Stimulated activated CD4-positive, alpha-beta T cell treated with anti-CD3 and anti-CD28 coated beads, TNF-alpha, amount 100 ng/mL, for 1 hour (primary cell): ENCODE measurements at regions not wholly inside any gene's neighbourhood (a gene's known extent, or its start where the extent isn't known, plus 50 kb on each side); places are given as distances from the start of the nearest gene placed in this dataset.
"Not testable (repeated sequence)": the region's sequence is repeated elsewhere in the genome, so short reads cannot be mapped to it uniquely, and the experiment has no call there.

ENCODE experiments used
- DNase-seq, 3 donors: peaks; one replicate each; pipeline ENCODE4 v3.0.0-alpha.2; 2020; ENCODE audit warnings: low read depth in 3 of 3, low spot score in 1 of 3

DNA sequence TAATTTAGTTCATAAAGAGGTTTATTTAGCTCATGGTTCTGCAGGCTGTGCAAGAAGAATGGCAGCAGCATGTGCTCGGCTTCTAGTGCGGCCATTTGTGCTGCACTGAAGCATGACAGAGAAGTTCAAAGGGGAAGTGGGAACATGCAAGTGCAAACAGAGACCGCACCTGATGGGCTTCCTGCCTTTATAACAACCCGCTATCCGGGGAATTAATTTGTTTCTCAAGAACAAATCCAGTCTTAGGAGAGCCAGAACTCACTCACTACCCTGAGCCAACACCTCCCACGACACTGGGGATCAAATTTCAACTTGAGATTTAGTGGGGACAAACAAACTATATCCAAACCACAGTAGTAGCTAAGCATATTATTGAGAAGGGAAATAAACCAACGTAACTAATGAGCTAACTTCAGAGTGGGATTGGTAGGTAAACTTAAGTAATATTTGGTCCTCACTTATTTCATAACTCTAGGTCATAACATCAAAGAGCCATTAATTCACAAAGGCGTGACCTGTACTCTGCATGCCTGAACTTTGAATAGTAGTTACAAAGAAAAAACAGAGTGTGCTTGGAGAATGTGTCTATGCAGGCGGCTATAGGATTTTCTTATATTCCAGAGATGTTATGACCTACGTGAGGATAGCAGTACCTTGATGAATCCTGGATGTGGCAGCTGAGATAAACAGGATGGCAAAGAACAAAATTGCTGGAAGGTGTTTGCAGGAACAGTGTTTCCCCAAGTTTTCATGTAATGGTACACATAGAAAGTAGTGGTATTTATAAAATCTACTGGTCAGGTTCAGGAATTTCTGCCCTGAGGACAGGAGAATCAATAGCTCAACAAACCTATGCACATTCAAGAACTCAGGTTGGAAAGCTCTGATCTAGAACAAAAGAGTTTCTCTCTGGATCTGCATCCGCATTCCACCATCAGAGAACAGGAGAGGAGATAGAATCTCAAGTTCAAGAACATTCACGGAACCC lies 845.9 kb upstream of the ID2 start:
- no peak for DNase-seq

DNA sequence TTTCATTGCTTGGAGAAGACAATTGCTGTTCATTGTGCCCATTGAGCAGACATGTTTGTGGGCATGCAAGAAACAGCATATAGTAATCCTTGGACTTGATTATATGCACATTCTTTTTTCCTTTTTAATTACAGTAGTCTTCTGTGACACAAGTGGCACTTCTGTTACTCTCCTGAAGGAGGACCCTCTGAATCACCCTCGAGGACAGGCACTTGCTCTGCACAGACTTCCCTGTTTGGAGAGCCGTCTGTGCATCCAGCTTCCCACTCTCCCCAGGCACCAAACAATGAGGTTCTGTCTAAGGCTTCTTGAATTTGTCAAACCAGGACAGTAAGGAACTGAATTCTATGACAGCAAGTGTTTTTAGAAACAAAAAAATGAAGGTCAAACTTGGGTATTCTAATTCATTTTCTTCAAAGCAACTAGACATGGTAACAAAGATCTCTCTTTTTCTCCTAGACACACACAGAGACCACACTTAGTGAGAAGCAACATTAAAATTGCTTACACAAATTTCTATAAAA lies 844.6 kb upstream of the ID2 start:
- no peak for DNase-seq

DNA sequence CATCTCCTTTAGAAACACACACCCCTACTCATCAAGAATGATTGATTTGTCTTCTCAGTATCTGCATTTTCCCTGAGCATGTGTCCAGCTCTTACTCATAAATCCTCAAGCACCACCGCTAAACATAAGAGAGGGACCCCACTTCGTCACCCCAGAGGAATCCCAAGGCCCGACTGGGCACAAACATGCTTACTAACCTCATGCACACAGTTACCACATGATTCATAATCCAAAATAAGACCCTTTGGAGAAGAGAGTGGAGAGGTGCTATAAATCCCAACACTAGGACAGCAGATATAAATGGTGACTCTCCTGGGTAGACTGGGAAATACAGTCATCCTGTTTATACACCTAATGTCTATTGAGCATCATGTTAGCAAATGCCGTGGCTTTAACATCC lies 843.2 kb upstream of the ID2 start:
- DNase-seq, result no peak

DNA sequence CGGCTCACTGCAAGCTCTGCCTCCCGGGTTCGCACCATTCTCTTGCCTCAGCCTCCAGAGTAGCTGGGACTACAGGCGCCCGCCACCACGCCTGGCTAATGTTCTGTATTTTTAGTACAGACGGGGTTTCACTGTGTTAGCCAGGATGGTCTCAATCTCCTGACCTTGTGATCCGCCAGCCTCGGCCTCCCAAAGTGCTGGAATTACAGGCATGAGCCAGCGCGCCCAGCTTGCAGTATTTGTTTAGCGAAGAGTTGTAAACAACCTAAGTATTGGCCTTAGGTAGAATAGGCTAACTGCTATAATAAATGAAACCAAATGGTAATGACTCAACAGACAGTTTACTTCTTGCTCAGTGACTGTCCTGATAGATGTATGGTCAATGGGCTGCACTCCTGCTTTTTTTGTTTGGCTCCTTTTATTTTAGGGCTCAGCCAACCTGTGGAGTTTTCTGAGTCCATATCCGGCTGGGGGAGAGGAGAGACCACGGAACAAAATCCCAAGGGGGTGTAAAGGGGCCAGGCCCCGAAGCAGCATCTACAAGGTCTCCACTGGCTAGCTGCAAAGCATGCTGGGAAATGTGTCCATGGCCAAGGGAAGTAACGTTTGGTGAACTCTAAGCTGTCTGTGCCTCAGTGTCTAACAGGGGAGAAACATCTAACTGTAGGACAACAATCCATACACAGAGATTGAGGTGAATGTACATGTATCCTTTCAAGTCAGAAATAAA lies 841.0 kb upstream of the ID2 start:
- DNase-seq, result no peak

DNA sequence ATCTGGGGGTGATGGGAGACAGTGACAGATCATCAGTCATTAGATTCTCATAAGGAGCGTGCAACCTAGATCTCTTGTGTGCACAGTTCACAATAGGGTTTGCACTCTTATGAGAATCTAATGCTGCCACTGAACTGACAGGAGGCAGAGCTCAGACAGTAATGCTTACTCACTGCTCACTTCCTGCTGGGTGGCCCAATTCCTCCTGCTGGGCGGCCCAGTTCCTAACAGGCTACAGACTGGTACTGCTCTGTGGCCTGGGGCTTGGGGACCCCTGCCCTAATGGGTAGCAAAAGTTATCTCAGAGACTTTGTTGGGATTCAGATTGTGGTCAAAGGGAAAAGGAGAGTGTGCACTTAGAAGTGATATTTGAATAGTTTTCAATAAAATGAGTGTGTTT lies 840.1 kb upstream of the ID2 start:
- no peak for DNase-seq

DNA sequence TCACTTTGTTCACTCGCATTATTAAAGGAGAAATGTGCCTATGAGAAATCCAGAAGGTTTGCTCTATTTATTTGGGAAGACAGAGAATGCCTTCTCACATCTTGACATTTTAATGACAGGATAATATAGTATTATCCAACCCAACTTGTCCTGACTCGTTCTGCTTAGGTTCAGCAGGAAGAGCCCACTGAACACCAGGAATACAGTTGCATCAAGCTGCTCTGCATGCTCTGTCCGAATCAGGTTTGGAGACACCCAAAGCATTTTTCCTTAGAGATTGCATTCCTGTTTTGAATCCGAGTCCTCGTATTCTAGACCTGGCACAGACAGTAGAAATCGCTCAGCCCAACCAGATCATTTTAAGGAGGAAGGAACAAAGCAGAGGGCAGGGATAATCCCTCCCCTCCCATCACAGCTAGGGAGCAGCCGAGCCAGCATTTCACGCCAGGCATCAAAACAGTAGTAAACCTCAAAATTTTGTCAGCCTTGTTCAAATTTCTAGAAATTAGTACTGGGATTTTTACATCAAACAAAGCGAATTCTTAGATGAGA lies 837.4 kb upstream of the ID2 start:
- DNase-seq, result no peak

DNA sequence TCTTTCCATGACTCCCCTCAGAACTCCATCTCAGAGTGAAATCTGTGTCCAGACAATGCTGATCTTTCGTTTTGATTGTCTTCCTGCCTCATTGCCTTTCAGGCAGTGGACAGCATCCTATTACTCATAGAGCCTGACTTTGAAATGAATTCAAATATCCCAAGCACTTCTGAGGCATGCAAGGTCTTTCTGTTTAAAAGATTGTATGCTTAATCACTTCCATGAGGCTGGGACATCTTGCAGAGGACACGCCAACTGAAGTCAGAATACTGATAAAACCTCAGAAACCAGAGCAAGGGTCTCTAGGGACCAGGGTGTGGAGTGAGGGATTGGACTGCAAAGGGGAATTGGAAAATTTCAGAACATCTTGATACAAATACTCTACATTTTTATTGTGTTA lies 836.5 kb upstream of the ID2 start:
- no peak for DNase-seq

DNA sequence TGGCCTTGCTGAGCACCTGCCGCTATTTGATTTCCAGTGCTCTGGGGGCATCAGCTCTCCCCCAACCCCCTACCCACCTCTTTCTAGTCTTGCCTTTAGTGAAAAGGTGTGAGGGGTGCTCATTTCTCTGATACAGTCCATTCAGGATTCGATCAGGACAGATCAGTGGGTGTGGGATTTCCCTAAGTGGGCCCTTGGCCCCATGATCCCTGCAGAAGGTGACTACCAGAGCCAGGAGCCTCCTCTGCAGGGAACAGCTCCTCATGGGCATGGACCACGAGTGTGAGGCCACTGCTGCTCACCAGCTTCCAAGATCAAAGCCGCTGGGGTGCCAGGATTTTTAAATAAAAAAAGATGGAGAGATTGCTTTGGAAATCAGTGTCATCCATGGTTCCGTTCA lies 835.2 kb upstream of the ID2 start:
- DNase-seq, result no peak

DNA sequence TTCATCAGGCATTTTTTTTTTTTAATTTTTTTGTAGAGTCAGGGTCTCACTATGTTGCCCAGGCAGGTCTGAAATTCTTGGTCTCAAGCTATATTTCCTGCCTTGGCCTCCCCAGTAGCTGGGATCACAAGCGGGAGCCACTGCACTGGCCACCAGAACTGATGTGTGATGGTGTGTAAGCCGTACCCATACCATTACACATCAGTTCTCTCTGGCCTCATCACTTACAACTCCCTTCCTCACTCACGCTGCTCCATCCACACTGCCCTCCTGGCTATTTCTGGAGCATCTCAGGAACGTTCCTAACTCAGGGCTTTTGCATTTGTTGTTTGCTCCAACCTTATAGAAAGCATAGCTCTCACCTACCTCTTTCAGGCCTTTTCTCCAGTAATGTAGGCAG lies 834.5 kb upstream of the ID2 start:
- DNase-seq, result no peak

DNA sequence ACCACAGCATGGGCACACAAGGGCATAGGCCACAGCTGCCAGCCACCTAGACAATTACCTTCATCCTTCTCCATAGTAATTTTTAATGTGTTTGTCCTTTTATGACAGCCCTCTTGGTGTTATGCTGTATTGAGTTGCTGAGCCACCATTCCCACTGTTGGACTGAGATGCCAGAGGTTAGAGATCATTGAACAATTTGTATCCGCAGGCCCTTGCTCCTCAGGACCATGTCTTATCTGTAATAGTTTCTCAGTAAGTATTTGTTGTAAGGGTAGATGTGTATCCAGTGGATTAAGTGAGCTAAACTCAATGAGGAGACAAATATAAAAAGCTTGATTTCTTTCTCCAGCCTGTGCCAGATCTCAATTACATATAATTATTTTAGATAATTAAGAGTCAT lies 832.8 kb upstream of the ID2 start:
- DNase-seq, result no peak

DNA sequence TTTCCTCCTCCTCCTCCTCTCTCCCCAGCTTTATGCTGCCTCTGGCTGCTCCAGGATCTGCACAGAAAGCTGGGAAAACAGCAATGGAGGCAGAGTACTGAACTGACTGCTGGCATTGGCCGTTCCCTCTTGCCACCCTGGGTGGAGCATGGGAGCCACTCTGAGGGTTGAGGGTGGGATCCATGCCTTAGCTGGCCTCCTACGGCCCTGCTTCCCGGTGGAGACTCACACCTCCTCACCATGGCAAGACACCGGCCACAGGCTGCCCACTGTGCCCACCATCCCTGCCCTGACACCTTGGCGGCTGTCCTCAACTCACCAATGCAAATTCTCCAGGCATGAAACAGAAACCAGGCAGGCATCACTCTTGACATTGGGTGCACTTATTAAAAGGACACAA lies 832.3 kb upstream of the ID2 start:
- no peak for DNase-seq

DNA sequence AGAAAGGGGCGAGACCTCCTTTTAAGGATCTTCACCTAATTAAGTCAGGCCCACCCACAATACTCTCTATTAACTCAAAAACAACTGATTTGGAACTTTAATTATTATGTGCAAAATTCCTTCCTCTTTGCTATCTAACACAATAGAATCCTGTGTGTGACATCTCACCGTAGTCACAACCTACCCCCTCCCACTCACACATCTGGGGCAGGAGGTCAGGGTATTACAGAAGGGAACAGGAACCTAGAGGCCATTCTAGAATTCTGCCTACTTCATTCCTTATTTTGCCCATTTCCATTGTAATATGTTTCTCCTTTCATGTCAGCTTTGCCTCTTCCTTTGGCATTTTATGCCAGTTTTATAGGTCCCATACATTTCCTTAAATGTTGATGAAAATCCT lies 829.3 kb upstream of the ID2 start:
- DNase-seq, result no peak

DNA sequence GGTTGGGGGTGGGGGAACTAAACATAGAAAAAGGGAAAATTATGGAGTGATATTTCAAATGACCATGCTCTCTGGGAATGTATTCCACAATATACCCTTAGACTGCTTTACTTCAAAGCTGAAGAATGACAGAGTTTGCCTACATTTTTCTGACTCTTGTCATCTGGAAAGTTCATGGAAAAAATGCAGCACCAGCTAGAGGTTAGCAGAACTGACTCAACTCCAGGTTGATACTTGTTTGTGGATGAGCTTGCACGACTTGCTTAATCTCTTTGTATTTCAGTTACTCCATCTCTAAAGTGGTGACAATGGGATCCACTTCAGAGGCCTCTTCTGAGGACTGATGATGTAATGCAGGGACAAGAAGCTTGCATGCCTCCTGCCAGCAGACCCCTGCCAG lies 824.0 kb upstream of the ID2 start:
- DNase-seq, result no peak

DNA sequence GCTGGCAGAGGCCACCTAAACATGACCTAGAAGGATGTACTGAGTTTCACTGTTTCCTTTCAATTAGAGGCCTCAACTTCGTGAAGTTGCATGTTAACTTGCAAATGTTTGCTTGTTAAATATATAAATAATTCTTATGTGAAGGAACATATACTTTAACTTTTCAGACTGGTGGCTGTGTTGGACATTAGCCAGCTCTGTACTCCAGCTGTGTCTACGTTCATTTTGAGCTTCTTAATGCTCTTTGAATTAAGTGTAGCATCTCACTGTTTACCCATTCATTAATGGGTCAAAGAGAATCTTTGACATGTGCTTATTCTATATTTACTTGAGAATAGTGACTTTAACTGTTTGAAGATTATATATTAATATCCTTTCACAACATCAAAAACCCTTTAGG lies 823.2 kb upstream of the ID2 start:
- DNase-seq, result no peak

DNA sequence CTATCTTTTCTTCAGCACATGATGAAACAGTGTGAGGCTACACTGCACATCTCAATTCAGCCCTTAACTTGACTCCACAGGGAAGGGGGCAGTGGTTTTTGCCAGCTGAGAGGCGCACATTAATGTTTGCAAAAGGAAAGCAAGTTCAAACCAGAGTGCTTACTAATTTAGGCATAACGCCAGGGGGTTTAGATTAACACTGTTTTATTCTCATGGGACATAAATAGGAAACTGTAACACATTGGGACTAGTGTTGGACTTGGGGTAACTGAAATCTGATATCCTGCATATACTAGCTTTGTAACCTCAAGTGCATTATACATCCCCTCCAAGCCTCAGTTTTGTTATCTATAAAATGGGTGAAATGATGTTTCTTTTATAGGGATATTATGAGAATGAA lies 821.2 kb upstream of the ID2 start:
- DNase-seq, result no peak

DNA sequence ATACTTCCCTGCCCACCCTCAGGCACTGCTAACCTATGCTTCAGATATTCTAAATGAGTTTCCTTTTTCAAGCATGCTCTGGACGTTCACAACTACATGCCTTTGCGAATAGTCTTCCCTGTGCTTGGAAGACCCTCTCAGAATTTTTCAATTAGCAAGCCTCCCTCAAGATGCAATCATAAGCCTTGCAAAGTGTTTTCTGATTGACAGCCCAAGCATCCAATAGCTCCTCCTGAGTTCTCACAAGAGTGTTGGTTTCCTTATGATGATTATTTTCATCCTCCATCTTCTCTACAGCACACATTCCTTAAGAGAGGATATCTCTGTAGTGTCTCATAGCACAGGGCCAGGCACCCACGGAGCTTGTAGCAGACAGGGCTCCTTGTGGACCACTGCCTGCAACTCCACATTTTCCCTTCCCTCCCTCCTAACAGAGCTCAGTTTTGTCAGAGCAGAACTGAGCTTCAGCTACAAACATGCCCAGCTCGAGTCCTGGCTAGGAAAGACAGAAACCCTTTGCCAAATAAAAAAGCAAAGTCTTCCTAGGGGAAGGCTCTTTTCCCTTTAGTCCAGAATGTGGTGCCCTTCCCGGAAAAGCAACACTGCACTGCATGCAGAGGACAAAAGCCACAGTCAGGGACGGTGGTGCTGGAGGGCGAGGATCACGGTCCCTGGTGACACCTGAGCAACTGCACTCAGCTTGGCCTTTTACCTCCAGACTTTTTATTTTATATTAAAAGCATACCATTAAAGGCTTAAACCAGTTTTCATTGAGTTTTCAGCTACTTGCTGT lies 819.8 kb upstream of the ID2 start:
- DNase-seq, result no peak

DNA sequence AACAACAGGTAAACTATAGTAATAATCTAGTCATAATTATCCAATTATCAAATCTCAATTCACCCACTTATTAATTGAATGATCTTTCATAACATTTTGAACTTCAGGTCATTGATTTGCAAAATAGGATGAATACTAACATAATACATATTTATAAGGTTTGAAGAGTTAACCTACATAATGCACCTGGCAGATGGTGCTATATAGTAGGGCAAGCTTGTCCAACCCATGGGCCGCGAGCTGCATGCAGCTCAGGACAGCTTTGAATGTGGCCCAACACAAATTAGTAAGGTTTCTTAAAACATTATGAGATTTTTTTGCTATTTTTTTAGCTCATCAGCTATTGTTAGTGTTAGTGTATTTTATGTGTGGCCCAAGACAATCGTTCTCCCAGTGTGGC lies 815.8 kb upstream of the ID2 start:
- DNase-seq, result no peak

DNA sequence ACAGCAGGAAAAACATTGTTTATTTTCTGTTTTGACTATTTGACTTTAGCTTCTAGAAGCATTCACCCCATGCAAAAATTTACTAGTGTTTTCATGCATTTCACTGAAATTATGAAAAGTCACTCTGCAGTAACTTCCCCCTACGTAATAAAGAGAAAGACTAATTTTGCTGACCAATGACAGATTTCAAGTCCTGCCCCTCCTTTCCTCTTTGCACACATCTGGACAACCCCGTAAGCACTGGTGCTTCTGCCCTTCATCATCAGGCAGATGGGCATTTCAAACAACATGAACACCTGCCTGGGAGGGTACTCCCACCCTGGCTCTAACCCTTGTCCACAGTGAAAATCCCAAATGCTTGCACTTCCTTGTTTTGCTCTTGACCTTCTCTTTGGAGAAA lies 815.0 kb upstream of the ID2 start:
- no peak for DNase-seq

DNA sequence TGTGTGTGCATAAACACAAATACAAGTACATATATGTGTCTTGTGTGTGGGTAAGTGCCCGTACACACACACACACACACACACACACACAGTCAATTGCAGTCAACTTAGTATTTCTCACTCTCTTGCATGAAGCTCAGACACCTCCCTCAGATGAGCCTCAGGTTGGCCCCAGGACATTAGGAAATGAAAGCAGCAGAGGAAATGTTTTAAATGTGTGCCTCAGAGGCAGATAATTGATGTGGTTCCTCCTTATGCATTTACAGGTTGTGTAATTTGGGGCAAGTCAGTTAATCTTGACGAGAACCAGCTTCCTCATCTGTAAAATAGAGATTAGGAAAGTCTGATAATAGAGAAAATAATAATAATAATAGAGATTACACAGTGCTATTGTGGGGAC lies 814.0 kb upstream of the ID2 start:
- no peak for DNase-seq

DNA sequence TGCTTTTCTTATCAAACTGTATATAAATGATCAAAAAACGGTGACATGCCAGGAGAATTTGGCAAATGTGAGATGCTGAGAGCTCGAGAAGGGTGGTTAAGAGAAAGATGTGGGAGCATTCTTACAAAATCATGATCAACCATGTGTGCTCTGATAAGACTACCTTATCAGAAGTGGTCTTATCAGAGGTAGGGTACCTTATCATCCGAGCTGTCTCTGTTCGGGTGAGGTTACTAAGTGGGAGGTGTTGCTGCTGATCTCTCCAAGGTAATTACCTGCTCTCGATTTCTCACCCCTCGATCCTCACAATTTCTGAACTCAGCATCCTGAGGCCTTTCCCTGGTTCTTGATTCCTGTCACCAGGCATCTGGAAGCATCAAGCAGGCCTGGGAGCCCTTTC lies 813.0 kb upstream of the ID2 start:
- DNase-seq, result no peak

DNA sequence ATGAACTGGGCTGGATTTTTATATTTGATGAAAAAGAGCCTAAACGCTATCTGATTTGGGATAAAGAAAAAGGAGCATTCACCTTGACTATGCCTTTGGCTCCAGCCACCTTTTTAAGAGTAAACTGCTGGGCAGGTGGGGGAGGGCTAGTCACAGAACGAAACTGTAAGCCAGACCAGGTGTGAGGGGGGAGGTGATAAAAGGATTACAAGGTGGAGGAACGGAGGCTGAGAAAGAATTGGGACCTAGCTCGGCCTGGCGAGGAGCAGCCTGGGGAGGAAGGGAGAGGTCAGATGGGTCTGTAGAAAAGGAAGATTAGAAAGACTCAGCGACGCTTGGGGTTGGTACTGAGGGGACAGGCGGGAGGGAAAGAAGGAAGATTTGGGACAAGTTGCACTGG lies 805.4 kb upstream of the ID2 start:
- DNase-seq, result not testable (repeated sequence)
